GM18526 (cell line): ENCODE measurements at regions not wholly inside any gene's neighbourhood (a gene's known extent, or its start where the extent isn't known, plus 50 kb on each side); places are given as distances from the start of the nearest gene placed in this dataset.

Experiments
- POLR2A ChIP-seq: IDR thresholded peaks from 3 replicates; pipeline ENCODE4 v1.6.1; 2011; ENCODE audit not compliant: insufficient read length; ENCODE audit errors: extremely low read depth

DNA sequence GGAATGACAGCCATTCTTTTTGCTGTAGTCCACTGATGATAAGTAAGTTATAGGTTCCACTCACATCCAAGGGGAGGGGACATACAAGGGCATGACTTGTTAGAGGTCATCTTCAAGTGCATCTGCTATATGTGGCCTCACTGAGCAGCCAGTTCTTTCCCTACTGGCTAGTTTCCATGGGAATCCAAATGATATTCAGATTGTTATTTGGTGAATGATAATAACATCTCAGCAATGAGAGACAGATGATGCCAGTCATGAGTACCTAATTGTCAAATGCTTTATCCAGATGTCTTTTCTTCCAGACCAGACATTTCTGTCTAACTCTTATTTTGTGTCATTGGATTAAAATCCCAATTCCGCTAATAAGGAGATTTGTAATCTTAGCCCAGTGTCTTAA, 460.4 kb upstream of the BOD1L1 start:
- no peak for TF ChIP-seq POLR2A

GRCh38 chr4:14091531-14091930, 464.0 kb upstream of the BOD1L1 start:
- no peak for TF ChIP-seq POLR2A

- no peak for TF ChIP-seq POLR2A
These were observed 464.4 kb upstream of the BOD1L1 start for GRCh38 chr4:14091966-14092365.

- TF ChIP-seq POLR2A = no peak
These were observed 465.2 kb upstream of the BOD1L1 start for GRCh38 chr4:14092741-14093140.

DNA sequence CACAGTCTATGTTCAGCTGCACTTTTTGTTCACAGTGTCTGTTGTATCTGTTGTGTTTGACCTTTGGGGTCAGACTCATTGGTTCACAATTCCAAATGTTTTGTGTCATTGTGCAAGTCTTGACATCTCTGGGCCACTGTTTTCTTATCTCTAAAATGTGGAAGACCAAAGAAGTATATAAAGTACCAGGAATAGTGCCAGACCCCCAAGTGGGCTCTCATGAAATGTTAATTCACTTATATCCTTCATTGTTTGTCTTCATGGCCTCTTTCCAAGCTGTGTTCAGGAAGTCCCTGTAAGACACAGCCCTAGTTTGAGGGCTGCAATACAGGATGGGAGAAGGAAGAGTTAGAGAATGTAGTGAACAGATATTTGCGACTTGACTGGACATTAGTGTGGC, 468.3 kb upstream of the BOD1L1 start:
- no peak for TF ChIP-seq POLR2A

DNA sequence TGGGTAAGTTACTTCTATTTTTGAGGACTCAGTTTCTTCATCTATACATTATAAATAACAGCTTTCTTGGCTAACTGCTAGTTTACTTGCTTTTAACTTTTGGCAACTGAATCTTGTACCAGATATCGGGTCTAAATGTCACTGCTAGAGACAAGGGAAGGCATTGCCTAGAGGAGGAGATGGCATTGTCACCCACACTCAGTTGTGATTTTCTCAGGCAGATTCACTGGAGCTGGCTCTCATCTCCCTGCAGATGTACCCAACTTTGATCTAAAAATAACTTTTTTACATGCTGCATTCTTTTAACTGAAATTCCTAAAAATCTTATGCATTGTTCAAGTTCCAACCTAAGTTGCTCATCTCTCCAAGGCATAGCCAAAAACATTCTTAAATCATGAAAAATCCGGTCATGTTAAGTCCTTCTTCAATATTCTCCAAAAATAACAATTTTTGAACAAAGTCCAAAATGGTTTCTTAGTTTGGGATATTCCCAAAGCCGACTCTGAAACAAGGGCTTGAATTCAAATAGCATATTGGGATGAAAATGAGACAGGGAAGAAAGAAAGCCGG, 469.0 kb upstream of the BOD1L1 start:
- no peak for TF ChIP-seq POLR2A

DNA sequence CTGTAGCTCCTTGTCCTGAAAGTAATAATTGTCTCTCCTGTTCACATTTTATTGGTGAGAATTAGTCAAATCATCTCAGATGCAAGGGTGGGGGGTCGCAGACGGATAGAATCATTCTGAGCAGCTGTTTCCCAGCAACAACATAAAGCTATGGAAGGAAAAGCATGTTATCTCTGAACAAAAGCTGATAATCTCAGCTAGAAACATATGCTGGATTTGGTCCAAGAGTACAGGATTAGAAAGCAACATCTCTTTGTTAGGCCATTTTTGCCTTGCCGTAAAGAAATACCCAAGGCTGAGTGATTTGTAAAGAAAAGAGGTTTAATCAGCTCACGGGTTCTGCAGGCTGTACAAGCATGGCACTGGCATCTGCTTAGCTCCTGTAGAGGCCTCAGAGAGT, 472.8 kb upstream of the BOD1L1 start:
- TF ChIP-seq POLR2A = no peak

DNA sequence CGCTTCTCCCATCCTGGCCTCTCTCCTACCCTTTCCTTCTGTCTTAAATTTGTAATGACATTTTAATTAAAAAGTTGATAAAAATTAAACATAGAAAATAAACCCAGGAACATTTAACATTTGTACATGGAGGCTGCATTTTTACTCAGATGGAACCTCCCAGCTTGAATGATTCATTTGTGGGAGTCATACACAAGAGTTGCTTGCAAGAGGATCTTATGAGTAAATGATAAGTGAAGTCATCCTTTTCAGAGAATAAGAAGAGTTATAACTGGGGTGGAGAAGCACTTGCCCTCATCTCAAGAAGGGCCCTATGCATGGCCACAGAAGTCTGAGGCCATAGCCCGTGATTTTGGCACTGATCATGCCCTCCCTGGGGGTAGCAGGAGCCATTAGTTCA, 482.9 kb upstream of the BOD1L1 start:
- TF ChIP-seq POLR2A = no peak

- no peak for TF ChIP-seq POLR2A
These were observed 484.2 kb upstream of the BOD1L1 start for GRCh38 chr4:14111730-14112181.

DNA sequence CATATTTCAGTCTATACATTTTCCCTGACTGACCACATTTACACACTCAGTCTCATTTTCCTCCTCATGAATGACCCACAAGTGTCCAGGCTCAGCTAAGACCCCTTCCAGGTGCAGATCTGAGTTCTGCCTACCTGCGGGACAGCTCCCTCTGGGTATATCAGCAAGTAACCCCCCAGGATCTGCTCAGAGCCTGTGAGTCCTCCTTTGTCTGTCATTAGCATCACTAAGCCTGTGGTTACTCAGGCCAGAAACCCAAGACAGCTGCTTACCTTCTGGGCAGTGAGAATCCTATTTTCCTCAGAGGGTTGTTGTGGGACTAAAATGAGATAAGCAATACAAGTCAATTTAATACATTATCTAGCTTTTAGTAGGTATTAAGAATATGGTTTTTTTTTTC, 487.6 kb upstream of the BOD1L1 start:
- TF ChIP-seq POLR2A = no peak

GRCh38 chr4:14117575-14118238, 490.2 kb upstream of the BOD1L1 start:
- no peak for TF ChIP-seq POLR2A

DNA sequence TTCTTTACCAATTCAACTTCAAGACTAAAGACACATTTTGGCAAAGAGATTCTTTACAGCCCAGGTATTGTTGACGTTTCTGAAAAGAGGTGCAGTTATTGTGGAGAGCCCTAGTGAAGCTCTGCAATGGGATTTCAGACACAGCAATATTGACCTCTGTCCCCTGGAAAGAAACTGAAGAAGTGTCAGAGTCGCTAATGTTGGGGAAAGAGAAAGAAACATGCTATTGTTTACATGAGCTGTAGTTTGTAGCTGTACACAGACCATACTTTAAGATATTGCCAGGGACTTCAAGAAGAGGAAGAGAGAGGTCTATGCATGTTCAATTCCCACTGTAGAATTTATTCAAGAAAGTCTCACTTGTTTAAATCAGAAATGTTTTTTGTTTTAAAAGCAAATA, 497.3 kb upstream of the BOD1L1 start:
- TF ChIP-seq POLR2A = no peak

DNA sequence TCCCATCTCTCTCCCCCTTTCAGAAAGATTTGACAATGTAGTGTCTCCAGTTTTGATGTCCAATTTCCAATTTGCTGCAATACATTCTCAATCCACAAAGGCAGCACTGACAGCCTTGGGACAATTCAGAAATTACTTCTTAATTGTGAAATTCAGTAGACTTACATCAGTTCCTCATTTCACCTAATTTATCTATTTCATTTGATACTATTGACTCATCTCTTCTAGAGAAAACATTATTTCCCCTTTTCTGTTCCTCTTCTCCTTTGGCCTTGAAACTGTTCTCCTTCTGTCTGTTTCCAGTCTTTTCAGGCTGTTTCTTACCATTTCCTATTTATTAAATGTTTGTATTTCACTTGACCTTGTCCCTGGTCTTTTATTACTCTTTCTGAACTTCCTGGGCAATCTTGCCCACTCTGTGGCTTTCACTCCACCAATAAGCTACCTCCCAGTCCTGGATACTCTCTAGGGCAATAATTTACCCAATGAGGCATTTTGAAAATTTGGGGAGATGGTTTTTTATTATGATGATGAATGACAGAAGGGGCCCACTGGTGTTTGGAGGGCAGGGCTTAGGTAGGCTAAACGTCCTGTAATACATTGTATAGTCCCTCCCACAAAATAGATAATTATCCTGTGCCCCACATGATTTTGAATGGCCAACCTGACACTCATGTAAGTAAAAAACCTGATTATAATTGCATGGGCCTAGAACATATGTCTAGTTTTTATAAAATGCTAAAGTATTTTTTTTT, 498.0 kb upstream of the BOD1L1 start:
- no peak for TF ChIP-seq POLR2A

- TF ChIP-seq POLR2A = no peak
These were observed 503.0 kb upstream of the BOD1L1 start for GRCh38 chr4:14130551-14130950.

DNA sequence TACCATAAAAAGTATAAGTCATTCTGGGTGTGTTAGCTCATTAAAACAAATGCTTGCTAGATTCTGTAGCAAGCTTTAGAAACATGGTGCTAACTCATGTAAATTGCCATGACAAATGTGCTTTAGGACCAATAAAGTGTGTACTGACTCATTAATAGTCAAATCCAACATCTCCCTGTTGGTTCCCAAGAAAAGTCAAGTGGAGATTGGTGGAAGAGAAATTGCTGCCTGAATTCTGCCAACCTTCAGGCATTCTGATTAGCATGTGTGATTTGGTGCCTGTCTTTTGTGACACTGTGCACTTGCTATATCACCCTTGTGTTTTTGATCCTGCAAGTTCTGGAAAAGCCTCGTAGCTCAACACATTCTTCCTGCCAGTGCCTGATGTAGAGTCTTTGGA, 503.8 kb upstream of the BOD1L1 start:
- no peak for TF ChIP-seq POLR2A

GRCh38 chr4:14132301-14132700, 504.8 kb upstream of the BOD1L1 start:
- TF ChIP-seq POLR2A = no peak
